ENCODE measurements at regions not wholly inside any gene's neighbourhood (a gene's known extent, or its start where the extent isn't known, plus 50 kb on each side); places are given as distances from the start of the nearest gene placed in this dataset.

GRCh38 chr7:110084181-110084807, 1006.6 kb upstream of the LRRN3 start:
- Mint-ChIP-seq H3K4me1 (ENCODE audit: low read depth) (no peaks in the 10 kb centered on the region), H3K36me3 (ENCODE audit: low read depth) (peaks cover 2% of the 10 kb centered on the region), H3K27ac (ENCODE audit: unreplicated experiment) (no peak overlapping the region), H3K9me3 (ENCODE audit: low read depth) (no peaks in the 10 kb centered on the region), H3K4me3 (ENCODE audit: unreplicated experiment) (no peak overlapping the region), H3K27me3 (ENCODE audit: low read depth) (no peaks in the 10 kb centered on the region)
- no peak for DNase-seq (ENCODE audit: low spot score)
- TF ChIP-seq CTCF (IDR thresholded peaks at IDR 0.05): no peak

GRCh38 chr7:110090110-110090820, 1000.7 kb upstream of the LRRN3 start:
- H3K4me1 Mint-ChIP-seq (ENCODE audit: low read depth): no peaks in the 10 kb centered on the region
- peaks cover 2% of the 10 kb centered on the region for H3K36me3 Mint-ChIP-seq (ENCODE audit: low read depth)
- no peak overlapping the region for H3K27ac Mint-ChIP-seq (ENCODE audit: unreplicated experiment)
- no peaks in the 10 kb centered on the region for H3K27me3 Mint-ChIP-seq (ENCODE audit: low read depth)
- no peaks in the 10 kb centered on the region for H3K9me3 Mint-ChIP-seq (ENCODE audit: low read depth)
- H3K4me3 Mint-ChIP-seq (ENCODE audit: unreplicated experiment): no peak overlapping the region
- TF ChIP-seq CTCF (IDR thresholded peaks at IDR 0.05): peak; percentile 83
- DNase-seq (ENCODE audit: low spot score): no peak

DNA sequence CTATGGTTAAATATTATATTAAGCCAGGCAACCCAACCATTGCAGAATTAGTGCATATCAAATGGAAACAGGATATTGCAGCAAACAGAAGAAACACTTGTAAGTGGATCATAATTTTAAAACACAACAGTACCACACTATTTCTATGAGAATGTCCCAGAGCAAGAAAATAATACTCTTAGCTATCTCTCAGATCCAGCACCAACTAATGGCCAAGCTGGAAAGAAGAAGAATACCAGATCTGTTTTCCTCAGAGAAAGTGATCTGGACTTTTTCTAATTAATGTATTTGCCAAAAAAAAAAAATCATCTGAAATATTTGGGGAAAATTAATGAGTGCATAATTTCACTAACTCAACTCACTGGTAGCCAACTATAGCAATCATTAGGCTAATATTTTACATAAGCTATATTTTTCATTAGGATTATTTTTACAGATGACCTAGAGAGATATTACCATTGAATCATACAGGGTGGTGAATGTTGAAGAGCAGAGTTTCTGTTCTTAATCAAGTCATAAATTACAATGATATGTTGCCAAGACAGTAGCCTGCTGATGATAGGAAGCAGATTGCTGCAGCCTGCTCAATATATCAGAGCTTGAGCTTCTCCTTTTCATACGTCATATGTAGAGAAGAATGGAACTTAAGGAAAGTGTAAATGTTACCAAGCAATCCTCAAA, 995.4 kb upstream of the LRRN3 start:
- Mint-ChIP-seq H3K27me3 (ENCODE audit: low read depth) (no peaks in the 10 kb centered on the region), H3K4me3 (ENCODE audit: unreplicated experiment) (no peak overlapping the region), H3K27ac (ENCODE audit: unreplicated experiment) (no peak overlapping the region), H3K9me3 (ENCODE audit: low read depth) (peaks cover 18% of the 10 kb centered on the region), H3K4me1 (ENCODE audit: low read depth) (no peaks in the 10 kb centered on the region), H3K36me3 (ENCODE audit: low read depth) (peaks cover 6% of the 10 kb centered on the region)
- TF ChIP-seq CTCF (IDR thresholded peaks at IDR 0.05): no peak
- DNase-seq (ENCODE audit: low spot score): no peak

GRCh38 chr7:110104243-110104642, 986.7 kb upstream of the LRRN3 start:
- TF ChIP-seq CTCF (IDR thresholded peaks at IDR 0.05): no peak
- no peak for DNase-seq (ENCODE audit: low spot score)
- Mint-ChIP-seq H3K9me3 (ENCODE audit: low read depth) (peaks cover 18% of the 10 kb centered on the region), H3K36me3 (ENCODE audit: low read depth) (peaks cover 7% of the 10 kb centered on the region), H3K4me3 (ENCODE audit: unreplicated experiment) (no peak overlapping the region), H3K27me3 (ENCODE audit: low read depth) (no peaks in the 10 kb centered on the region), H3K4me1 (ENCODE audit: low read depth) (no peaks in the 10 kb centered on the region), H3K27ac (ENCODE audit: unreplicated experiment) (no peak overlapping the region)

GRCh38 chr7:110105307-110105706, 985.6 kb upstream of the LRRN3 start:
- no peak for TF ChIP-seq CTCF (IDR thresholded peaks at IDR 0.05)
- H3K27me3 Mint-ChIP-seq (ENCODE audit: low read depth): no peaks in the 10 kb centered on the region
- no peak overlapping the region for H3K4me3 Mint-ChIP-seq (ENCODE audit: unreplicated experiment)
- H3K27ac Mint-ChIP-seq (ENCODE audit: unreplicated experiment): no peak overlapping the region
- peaks cover 9% of the 10 kb centered on the region for H3K9me3 Mint-ChIP-seq (ENCODE audit: low read depth)
- no peak for DNase-seq (ENCODE audit: low spot score)
- H3K36me3 Mint-ChIP-seq (ENCODE audit: low read depth): peaks cover 2% of the 10 kb centered on the region
- H3K4me1 Mint-ChIP-seq (ENCODE audit: low read depth): no peaks in the 10 kb centered on the region

All from chondrocyte (in vitro differentiated cells).